Stimulated activated CD4-positive, alpha-beta T cell treated with anti-CD3 and anti-CD28 coated beads, Interleukin-1b, Interleukin-23, amount 100 ng/mL, for 4 hours (primary cell): ENCODE measurements at regions not wholly inside any gene's neighbourhood (a gene's known extent, or its start where the extent isn't known, plus 50 kb on each side); places are given as distances from the start of the nearest gene placed in this dataset.
"Not testable (repeated sequence)": the region's sequence is repeated elsewhere in the genome, so short reads cannot be mapped to it uniquely, and the experiment has no call there.

Experiments used
- DNase-seq, 2 donors: peaks; one replicate each; pipeline ENCODE4 v3.0.0-alpha.2; 2020; ENCODE audit warnings: low read depth in 2 of 2

DNA sequence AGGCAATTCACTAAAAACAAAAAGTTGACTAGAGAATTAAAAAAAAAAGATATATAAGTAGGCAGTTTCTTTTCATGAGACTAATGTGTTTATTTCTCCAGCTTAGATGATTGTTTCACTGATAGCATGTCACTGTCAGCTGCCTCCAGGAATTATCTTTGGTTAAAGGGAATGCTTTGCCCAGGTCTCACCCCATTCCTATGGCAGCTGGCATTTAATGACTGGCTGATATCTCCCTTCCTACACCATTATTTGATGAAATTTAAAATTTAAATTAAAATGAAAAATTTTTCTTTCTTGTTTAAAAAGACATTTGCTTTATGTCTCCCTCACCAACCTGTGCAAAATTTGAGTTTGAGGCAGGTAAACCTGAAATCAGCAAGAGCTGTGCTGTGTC, 214.5 kb upstream of the PRSS1 start:
- DNase-seq, result no peak

DNA sequence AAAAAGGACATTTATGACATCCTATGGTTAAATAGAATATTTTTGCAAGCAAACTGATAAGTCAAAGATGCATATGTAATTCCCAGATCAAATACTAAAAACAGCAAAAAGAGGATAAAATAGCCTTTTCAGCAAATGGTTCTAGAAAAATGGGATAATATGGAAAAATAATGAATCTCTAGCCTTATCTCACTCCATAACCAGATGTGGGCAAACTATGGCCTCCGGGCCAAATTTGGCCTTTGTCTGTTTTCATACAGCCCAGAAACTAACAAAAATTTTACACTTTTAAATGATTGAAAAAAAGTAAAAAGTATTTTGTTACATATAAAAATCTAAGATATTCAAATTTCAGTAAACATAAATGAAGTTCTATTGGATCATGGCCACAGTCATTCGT, 215.4 kb upstream of the PRSS1 start:
- DNase-seq, result no peak

DNA sequence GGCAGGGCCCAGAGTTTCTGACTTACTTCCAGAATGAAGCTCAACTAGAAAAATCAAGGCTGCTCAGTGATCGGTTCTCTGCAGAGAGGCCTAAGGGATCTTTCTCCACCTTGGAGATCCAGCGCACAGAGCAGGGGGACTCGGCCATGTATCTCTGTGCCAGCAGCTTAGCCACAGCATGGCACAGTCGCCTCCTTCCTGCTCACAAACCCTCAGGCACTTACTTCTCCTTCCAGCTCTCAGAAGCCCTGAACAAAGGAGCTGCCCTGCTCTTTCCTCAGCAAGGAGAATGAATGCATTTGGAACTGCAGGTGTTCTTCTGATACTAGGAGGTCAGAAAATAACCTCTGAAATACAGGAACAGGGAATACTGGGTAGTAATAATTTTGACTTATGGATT, 219.7 kb upstream of the PRSS1 start:
- DNase-seq, result no peak

DNA sequence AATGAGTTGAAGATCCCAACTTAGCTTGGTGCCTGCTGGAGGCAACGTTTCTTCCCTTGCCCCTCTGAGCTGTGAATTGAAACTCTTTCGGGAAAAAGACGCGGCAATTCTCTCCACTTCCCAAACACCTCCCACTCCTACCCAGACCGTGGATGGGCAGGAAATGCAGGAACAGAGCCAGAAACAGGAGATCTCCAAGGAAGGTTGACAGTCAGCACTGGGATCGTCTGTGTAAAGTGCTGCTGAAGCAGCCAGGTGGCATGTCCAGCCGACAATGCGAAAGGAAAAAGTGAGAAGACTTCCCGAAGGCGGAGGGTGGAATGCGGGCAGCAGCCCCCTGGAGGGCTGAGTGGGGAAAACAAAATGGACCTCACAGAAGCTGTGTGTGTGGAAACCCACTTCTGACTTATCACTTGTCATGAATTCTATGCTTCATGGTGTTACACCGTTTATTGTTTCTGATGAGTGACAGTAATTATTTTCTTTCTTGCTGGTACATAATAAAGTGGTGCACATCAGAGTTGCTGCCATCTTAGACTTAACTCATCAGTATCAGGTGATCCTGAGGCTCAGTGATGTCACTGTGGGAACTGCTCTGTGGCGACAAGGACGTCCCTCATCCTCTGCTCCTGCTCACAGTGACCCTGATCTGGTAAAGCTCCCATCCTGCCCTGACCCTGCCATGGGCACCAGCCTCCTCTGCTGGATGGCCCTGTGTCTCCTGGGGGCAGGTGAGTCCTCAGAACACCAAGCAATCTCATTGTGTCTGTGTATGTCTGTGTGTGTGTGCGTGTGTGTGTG, 220.5 kb upstream of the PRSS1 start:
- DNase-seq, result no peak

DNA sequence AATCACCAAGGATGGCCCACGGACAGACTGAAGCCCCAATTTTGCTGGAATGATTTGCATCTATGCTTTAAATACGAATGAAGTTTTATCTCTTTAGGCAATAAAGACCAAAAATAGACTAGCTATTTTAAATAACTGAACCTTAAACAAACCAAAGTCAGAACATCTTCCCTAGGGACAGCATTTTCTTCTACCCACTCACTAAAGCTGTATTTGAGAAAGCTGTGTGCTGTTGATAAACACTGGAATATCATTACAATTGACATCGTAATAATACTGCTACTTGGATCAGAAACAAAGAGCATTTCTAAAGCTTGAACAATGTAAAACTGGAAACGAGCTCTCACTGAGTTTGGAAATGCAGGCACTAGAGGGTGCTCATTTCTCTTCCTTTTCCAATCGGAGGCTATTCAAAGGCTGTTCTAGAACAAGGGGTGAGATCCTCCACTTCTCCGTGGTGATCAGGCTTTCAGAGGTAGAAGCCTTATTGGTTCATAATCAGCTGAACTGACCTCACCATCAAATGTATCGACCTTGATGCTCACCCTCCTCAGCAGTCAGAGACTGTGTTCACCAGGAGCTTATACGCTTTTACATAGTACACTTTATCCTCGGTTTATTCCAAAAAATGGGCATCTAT, 225.3 kb upstream of the PRSS1 start:
- DNase-seq, result no peak

DNA sequence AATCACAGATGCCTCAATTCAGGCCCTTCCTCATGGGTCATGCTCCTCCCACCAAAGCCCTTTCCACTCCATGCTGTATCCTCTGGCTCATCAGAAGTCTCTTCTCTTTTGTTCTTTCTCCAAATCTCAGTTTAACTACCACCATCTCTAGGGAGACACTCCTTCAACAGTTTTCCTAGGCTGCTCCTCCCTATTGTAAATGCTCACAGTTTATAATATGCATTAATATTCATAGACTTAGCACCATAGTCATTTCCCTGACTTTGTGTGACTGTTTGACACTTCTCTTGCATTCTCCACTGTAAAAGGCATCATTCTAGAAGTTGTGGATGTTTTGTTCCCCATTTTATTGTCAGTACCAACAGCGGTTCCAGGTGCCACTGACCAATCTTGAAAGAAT, 226.5 kb upstream of the PRSS1 start:
- no peak for DNase-seq

DNA sequence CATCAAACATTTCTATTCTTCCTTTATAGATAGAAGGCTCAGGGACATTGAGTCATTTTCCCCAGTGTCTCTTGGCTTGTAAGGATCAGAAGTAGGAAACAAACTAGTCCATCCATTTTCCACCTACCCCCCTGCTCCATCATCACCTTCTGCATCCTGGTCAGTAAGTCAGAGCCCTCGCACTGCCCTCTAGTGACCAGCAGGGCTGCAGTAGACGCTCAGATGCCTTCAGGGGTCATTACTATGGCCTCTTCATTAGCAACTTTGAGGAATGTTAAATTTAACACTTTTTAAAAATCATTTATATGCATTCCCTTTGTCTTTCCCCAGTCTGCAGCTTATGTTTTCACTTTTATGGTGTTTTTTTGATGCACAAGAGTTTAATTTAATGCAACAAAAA, 228.4 kb upstream of the PRSS1 start:
- not testable (repeated sequence) for DNase-seq

DNA sequence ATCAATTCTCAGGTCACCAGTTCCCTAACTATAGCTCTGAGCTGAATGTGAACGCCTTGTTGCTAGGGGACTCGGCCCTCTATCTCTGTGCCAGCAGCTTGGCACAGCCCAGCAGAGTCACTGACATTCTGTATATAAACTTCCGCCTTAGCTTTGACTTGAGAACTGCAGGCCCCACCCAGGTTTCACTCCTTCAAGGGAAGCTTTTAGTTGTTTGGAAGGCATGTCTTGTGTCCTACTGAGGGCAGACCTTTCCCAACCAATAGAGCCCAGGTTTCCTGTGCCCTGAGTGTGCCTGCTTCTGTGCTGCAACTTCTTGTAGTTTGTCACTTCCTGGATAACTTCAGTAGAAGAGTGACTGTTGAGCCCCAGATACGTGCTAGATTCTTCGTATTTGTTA, 228.8 kb upstream of the PRSS1 start:
- DNase-seq, result not testable (repeated sequence)

DNA sequence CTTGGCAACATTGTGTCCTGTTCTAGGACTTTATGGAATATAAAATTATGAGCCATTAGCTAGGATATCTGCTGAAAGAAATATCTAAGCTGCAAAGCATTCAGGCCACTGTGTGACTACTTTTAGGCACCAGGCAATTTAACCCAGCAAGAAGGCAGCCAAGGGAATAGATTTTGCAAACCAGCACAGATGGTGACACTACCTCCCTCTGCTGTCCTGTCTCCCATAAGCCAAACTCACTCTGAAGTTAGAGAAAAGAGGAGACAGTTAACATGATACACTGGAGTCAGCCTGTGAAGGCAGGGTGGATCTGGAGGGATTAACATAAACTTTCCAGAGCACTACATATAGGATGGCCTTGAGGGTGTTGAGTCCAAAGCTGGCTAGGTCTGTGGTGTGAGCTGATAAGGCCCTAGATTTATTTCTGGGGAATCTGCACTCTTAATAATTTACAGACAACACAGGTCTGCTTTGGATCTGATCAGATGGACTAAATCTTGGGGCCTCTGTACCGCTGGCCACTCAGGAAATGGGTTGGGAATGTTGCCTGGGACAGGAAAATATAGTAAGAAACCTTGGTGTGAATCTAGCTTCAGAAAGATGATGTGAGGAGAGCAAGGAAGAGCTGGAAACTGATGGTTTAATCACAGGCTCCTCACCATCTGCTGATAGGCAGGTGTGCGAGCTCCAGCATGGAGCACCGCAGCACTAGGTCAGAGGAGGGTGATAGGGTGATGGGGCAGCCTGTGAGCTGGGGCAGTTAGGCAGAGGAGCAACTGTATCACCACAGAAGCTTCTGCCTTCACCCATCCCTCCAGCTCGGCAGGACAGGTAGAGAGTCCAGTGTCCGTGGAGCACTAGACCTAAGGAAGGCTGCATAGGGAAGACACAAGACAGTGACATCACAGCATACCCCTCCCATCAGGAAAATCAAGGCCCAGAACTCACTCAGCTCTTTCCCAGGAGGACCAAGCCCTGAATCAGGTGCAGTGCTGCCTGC, 229.9 kb upstream of the PRSS1 start:
- DNase-seq, result no peak

DNA sequence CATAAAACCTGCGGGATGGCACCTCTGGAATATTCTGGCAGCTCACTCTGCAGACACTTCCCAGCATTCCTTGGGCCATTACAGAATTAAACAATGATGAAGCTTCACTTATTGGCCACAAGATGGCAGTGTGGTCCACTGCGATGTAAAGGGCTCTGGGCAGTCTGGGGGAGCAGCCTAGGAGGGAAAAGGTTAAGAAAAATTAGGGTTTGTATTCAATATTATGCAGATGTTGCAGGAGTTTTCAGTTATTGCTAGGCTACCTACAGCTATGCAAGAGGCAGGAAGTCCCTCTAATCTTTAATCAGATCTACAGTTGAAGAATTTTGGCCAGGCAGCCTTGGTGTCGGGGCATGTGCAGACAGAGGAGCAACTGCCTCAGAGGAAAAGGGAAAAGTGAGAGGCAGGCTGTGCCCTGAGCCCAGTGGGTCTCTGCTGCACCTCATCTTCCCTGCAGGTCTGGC, 233.2 kb upstream of the PRSS1 start:
- no peak for DNase-seq

DNA sequence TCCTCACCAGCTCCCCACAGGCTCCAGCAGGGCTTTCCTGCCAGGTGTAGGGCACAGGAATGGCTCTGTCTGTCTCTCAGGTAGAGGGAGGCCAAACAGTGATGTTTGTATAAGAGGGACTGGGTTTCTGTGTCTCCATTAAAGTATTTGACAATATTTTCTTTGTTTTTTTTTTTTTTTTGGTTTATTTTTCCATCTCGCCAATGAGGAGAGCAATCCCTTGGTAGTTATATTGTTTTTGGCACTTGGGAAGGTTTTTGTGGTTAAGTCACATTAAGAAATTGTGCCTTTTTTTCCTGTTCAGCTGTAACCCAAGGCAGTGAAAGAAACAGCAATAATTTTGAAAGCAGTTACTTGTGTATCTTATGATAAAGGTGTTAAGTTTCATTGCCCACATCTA, 234.6 kb upstream of the PRSS1 start:
- DNase-seq, result not testable (repeated sequence)

DNA sequence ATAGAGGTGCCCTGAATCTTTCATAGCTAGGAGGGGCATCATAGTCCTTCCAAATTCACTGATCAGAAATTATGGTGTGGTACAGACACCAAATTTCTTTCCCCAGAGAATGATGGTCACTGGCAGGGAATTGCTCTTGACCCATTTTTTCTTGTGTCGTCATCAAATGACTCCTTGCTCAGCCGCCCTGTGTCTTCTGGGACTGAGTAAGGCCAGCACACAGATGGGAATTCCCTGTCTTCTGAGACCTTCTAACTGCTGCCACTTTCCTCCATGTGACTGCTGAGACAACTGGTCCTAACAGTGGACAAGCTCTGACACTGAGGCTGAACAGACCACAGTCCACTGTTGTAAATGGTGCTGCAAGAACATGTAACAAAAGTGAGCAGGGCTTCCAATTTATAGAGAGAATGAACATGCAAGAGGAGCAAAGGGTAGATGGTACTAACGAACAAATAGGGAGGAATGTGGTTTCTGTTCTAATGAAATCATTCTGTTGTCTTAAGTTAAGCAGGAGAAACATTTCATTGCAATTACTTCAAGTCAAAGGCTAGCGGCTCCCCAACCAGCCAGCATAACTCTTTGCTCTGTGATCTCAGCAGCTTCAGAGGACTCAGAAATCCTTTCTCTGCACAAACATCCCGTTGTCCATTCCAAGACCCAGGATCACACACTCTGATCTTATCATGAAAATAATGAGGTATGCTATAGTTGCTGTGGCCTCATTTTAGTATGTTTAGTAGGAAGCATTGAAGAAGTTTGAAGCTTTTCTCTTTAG, 235.9 kb upstream of the PRSS1 start:
- no peak for DNase-seq

DNA sequence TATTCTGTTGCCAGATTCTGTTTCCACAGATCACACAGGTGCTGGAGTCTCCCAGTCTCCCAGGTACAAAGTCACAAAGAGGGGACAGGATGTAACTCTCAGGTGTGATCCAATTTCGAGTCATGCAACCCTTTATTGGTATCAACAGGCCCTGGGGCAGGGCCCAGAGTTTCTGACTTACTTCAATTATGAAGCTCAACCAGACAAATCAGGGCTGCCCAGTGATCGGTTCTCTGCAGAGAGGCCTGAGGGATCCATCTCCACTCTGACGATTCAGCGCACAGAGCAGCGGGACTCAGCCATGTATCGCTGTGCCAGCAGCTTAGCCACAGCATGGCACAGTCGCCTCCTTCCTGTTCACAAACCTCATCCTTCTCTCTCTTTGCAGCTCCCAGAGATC, 237.5 kb upstream of the PRSS1 start:
- DNase-seq, result no peak

DNA sequence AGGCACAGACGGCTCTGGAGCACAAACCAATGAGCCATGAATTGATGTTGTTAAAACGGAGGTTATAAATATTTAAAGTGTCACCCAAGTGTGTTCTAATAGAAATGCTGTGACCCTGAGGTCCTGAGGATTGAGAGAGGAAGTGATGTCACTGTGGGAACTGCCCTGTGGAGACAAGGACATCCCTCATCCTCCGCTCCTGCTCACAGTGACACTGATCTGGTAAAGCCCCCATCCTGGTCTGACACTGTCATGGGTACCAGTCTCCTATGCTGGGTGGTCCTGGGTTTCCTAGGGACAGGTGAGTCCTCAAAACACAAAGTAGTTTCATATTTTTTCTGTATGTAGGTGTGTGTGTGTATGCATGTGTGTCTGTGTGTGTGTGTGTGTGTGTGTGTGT, 237.9 kb upstream of the PRSS1 start:
- DNase-seq, result no peak

DNA sequence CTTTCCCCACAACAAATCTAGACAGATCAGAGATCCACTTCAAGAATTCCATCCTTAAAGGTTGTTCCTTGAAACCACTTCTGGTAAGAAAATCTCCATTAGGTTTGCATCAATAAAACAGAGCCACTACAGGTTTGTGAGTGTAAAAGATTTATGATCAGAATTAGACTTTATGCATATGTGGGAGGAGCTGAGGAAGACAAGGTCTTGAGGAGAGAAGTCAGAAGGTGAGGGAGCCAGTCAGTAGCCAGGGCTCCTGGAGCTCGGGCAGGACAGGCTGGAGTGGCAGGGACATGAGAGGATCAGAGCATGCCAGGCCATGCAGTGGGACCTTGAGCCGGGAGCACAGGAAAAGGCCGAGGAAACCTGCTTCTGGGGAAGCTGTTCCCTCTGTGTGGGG, 240.0 kb upstream of the PRSS1 start:
- not testable (repeated sequence) for DNase-seq

DNA sequence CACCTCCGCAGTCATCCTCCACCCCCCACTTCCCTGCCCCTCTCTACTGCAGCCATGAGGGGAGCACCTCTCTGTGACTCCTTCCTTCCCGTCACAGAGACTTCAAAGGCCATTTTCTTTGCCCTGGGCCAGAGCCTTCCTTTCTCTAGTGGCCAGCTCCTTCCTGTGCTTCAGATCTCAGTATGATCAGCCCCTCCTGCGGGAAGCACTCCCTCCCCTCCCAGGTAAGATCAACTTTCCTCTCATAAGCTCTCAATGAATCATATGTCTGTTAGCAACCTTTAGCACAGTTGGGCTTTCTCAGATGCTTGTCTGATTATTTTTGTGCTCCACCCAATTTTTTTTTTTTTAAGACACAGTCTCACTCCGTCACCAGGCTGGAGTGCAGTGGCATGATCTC, 241.0 kb upstream of the PRSS1 start:
- no peak for DNase-seq

DNA sequence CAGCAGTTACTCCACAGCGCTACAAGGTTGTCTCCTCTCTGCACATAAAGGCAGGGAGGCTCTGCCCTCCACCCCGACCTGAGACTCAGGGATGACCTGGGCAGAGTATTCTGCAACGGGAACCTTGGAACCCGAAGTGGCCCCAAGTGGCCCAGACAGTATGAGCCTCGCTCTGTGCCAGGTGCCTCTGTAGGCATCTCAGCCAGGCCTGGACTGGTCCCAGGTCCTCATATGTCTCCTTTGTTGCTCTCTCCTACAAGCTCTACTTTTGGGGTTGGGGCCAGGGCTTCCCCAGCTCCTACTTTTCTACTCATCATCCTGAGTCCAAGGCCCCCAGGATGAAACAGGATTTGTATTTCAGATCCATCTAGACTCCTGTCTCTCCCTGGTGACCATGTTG, 241.5 kb upstream of the PRSS1 start:
- DNase-seq, result no peak

DNA sequence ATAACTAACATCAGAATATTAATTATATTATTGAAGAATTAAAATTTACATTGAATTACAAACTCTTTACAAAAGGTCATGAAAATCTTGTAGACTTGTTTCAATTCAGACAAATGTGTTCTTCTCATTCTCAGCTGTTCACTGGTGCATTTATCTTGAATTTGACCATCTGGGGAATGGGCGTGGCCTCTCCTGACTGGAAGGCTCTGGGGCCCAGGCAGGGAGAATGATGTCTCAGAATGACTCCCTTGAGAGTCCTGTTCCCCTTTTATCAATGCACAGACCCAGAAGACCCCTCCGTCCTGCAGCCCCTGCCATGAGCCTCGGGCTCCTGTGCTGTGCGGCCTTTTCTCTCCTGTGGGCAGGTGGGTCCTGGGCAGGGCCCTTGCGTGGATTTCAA, 242.2 kb upstream of the PRSS1 start:
- DNase-seq, result not testable (repeated sequence)

DNA sequence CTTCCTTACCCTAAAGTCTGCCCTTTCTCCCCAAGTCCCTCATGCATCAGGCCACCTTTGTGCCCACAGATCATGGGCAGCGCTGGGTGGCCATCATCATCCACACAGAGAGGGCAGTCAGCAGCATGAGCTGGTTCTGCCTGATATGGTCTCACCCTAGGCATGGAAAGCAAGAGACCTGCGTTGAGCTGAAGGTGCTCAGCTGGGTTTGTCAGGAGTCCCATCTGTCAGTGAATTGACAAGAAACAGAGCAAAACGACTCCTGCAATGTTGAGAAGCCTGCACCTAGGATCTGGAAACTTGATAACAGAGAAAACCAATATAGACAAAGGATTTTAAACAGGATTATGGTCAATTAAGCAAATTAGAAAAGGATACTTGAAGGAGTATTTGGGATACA, 242.7 kb upstream of the PRSS1 start:
- no peak for DNase-seq

DNA sequence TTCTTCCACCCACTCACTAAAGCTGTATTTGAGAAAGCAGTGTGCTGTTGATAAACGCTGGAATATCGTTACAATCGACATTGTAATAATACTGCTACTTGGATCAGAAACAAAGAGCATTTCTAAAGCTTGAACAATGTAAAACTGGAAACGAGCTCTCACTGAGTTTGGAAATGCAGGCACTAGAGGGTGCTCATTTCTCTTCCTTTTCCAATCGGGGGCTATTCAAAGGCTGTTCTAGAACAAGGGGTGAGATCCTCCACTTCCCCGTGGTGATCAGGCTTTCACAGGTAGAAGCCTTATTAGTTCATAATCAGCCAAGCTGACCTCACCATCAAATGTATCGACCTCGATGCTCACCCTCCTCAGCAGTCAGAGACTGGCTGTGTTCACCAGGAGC, 245.3 kb upstream of the PRSS1 start:
- not testable (repeated sequence) for DNase-seq

DNA sequence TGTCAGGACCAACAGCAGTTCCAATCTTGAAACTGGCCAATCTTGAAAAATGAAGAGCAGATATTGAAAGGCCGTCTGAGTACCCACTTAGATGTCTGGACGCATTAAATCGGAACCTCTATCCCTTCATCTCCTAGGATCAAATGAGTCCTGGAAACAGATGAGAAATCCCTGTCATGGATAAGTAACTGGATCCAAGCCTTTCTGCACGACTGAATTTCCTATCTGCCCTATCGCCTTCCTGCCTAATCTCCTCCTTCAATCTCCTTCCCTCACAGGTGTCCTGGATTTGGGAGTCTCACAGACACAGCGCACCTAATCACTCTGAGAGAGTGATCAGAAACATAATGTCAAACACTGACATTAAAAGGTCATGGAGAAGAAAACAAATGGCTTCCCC, 245.2 kb upstream of the PRSS58 start:
- DNase-seq, result no peak

DNA sequence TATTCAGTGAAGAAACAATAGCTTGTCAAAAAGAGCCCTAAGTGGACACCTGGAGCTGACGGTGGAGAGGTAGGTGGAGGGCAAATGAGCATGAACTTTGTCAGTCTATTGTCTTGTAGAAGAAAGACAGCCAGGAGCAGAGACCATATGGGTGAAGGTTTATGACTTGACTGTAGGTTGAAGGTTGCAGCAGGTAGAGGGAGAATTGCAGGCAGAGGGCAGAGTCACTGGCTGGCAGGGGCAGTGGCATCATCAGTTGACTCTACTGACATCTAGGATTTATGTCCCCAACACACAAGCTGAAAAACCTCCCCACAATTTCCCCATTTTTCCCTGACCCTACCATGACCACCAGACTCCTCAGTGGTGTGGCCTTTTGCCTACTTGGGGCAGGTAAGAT, 243.6 kb upstream of the PRSS58 start:
- DNase-seq, result no peak
